H1 (cell line): ENCODE measurements at regions not wholly inside any gene's neighbourhood (a gene's known extent, or its start where the extent isn't known, plus 50 kb on each side); places are given as distances from the start of the nearest gene placed in this dataset.

ENCODE experiments used
- CTCF ChIA-PET: fragments of 300-600 bp; sonication (Branson Sonifier 250); formaldehyde crosslinking; loops from one replicate; lab custom pipeline; 2021; ENCODE audit not compliant: partially characterized antibody; lab: Charles Lee
- POLR2A ChIA-PET: fragments of 300-600 bp; sonication (Branson Sonifier 250); formaldehyde crosslinking; loops from one replicate; lab custom pipeline; 2021; ENCODE audit warnings: inconsistent platforms; ENCODE audit not compliant: partially characterized antibody; lab: Charles Lee
- DNase-seq, 2 experiments: peaks; one replicate each; pipeline versions ENCODE4 v3.0.0 to v3.0.0-alpha.2; 2010 to 2022; ENCODE audit warnings: low spot score in 2 of 2, low read depth in 1 of 2, mixed read lengths in 1 of 2
- FAIRE-seq: peaks from 2 replicates; lab custom pipeline; 2011; peaks lifted over from hg19 to GRCh38; lab: Jason Lieb, UNC
- H2AFZ ChIP-seq: 2 replicates; pipeline ENCODE4 v1.8.1; 2012; ENCODE audit warnings: low read length, inconsistent platforms
- H2AK5ac ChIP-seq: 2 replicates; pipeline ENCODE4 v1.6.1; 2013; ENCODE audit warnings: low read depth, low read length
- H2BK120ac ChIP-seq: replicated peaks from 2 replicates; pipeline ENCODE3; 2013; ENCODE audit warnings: low read depth, low read length, inconsistent platforms
- H2BK12ac ChIP-seq: 2 replicates; pipeline ENCODE4 v1.6.1; 2013; ENCODE audit warnings: low read depth, low read length
- H2BK15ac ChIP-seq: 2 replicates; pipeline ENCODE4 v1.6.1; 2013; ENCODE audit warnings: low read length
- H2BK20ac ChIP-seq: 2 replicates; pipeline ENCODE4 v1.6.1; 2013; ENCODE audit warnings: low read length
- H2BK5ac ChIP-seq: 2 replicates; pipeline ENCODE4 v1.6.1; 2013; ENCODE audit warnings: low read depth, low read length
- H3K14ac ChIP-seq: 2 replicates; pipeline ENCODE4 v1.6.1; 2013; ENCODE audit warnings: inconsistent platforms; ENCODE audit not compliant: insufficient read length
- H3K18ac ChIP-seq: 2 replicates; pipeline ENCODE4 v1.6.1; 2013; ENCODE audit warnings: low read length; ENCODE audit errors: extremely low read depth
- H3K23ac ChIP-seq: 2 replicates; pipeline ENCODE4 v1.6.1; 2013; ENCODE audit warnings: inconsistent platforms; ENCODE audit not compliant: insufficient read length
- H3K23me2 ChIP-seq: 2 replicates; pipeline ENCODE4 v1.6.1; 2013; ENCODE audit warnings: low read depth, low read length
- H3K27ac ChIP-seq: 2 replicates; pipeline ENCODE4 v1.6.1; 2011; ENCODE audit warnings: low read depth, low read length, inconsistent platforms
- H3K27me3 ChIP-seq, 4 experiments: replicated peaks in 1 of 4; 1 replicate in 1 of 4; 2 replicates in 3 of 4; pipeline versions ENCODE4 v1.6.1 to v1.8.1; 2011 to 2013; ENCODE audit warnings: low read length in 3 of 4, mild to moderate bottlenecking in 3 of 4, inconsistent platforms in 2 of 4, mixed read lengths in 2 of 4, moderate library complexity in 1 of 4; ENCODE audit not compliant: control insufficient read depth in 3 of 4, insufficient read depth in 3 of 4; ENCODE audit errors: extremely low read depth in 1 of 4
- H3K36me3 ChIP-seq, 4 experiments: 2 replicates each; pipeline versions ENCODE4 v1.6.1 to v1.8.1; 2011 to 2013; ENCODE audit warnings: mild to moderate bottlenecking in 4 of 4, low read length in 3 of 4, moderate library complexity in 2 of 4, control low read depth in 1 of 4, inconsistent platforms in 1 of 4; ENCODE audit not compliant: insufficient read depth in 4 of 4, control insufficient read depth in 2 of 4
- H3K4ac ChIP-seq: replicated peaks from 2 replicates; pipeline ENCODE3; 2013; ENCODE audit warnings: low read length, low read depth, mixed read lengths, inconsistent platforms; ENCODE audit not compliant: insufficient read length
- H3K4me1 ChIP-seq, 4 experiments: replicated peaks in 1 of 4; 1 replicate in 1 of 4; 2 replicates in 3 of 4; pipeline versions ENCODE4 v1.6.1 to v1.8.1; 2011 to 2013; ENCODE audit warnings: low read length in 3 of 4, inconsistent platforms in 2 of 4, mixed read lengths in 1 of 4; ENCODE audit not compliant: insufficient read depth in 4 of 4, control insufficient read depth in 3 of 4
- H3K4me2 ChIP-seq, 2 experiments: 2 replicates each; pipeline versions ENCODE4 v1.6.1 to v1.8.1; 2011 to 2013; ENCODE audit warnings: low read depth in 2 of 2, low read length in 2 of 2, control low read depth in 1 of 2, inconsistent platforms in 1 of 2, mild to moderate bottlenecking in 1 of 2; ENCODE audit not compliant: insufficient read depth in 1 of 2
- H3K4me3 ChIP-seq, 4 experiments: fragments of 200-600, 300-600 bp in 1 of 4; sonication (generic), shearing (Covaris generic), sonication (Bioruptor Twin) in 1 of 4; 2 replicates each; pipeline versions ENCODE4 v1.5.1 to v1.8.1; 2011 to 2016; ENCODE audit warnings: low read length in 4 of 4, low read depth in 3 of 4, control low read depth in 2 of 4, inconsistent platforms in 2 of 4, mild to moderate bottlenecking in 2 of 4, mixed read lengths in 1 of 4, moderate library complexity in 1 of 4; ENCODE audit not compliant: insufficient read depth in 2 of 4; ENCODE audit errors: extremely low read depth in 1 of 4
- H3K56ac ChIP-seq: replicated peaks from 2 replicates; pipeline ENCODE3; 2013; ENCODE audit warnings: low read depth, mild to moderate bottlenecking, mixed read lengths, low read length, inconsistent platforms; ENCODE audit not compliant: insufficient read length
- H3K79me1 ChIP-seq: 2 replicates; pipeline ENCODE4 v1.6.1; 2013; ENCODE audit warnings: low read depth, low read length, control low read depth
- H3K79me2 ChIP-seq, 2 experiments: 2 replicates each; pipeline versions ENCODE4 v1.6.1 to v1.8.1; 2012 to 2013; ENCODE audit warnings: low read length in 2 of 2, mild to moderate bottlenecking in 2 of 2, inconsistent platforms in 1 of 2; ENCODE audit not compliant: insufficient read depth in 2 of 2, control insufficient read depth in 1 of 2
- H3K9ac ChIP-seq, 4 experiments: replicated peaks in 1 of 4; 1 replicate in 1 of 4; 2 replicates in 3 of 4; pipeline versions ENCODE4 v1.6.1 to v1.8.1; 2011 to 2013; ENCODE audit warnings: low read depth in 3 of 4, low read length in 3 of 4, control low read depth in 2 of 4, mild to moderate bottlenecking in 2 of 4, moderate library complexity in 2 of 4, inconsistent platforms in 1 of 4; ENCODE audit errors: extremely low read depth in 1 of 4
- H3K9me3 ChIP-seq, 2 experiments: 2 replicates each; pipeline versions ENCODE4 v1.6.1 to v1.8.1; 2012 to 2013; ENCODE audit warnings: mild to moderate bottlenecking in 2 of 2, moderate library complexity in 2 of 2, control low read depth in 1 of 2, inconsistent platforms in 1 of 2, low read depth in 1 of 2, low read length in 1 of 2, mixed read lengths in 1 of 2; ENCODE audit not compliant: insufficient read depth in 2 of 2
- H4K20me1 ChIP-seq, 2 experiments: replicated peaks in 1 of 2; 2 replicates each; pipeline versions ENCODE3 to v1.8.1; 2011 to 2013; ENCODE audit warnings: inconsistent platforms in 2 of 2, low read length in 2 of 2, mild to moderate bottlenecking in 1 of 2; ENCODE audit not compliant: insufficient read depth in 2 of 2, control insufficient read depth in 1 of 2
- H4K5ac ChIP-seq: 2 replicates; pipeline ENCODE4 v1.6.1; 2013; ENCODE audit warnings: low read length, low read depth, mixed read lengths, inconsistent platforms; ENCODE audit not compliant: insufficient read length
- H4K8ac ChIP-seq: 2 replicates; pipeline ENCODE4 v1.8.0; 2013; ENCODE audit warnings: mild to moderate bottlenecking, moderate library complexity, low read length, inconsistent platforms; ENCODE audit not compliant: insufficient read depth; ENCODE audit errors: extremely low read depth
- H4K91ac ChIP-seq: replicated peaks from 2 replicates; pipeline ENCODE3; 2013; ENCODE audit warnings: low read length, mixed read lengths, inconsistent platforms; ENCODE audit not compliant: insufficient read length
- RAD21 ChIP-seq, 2 experiments: IDR thresholded peaks in 1 of 2; conservative IDR thresholded peaks in 1 of 2; 2 replicates each; pipeline ENCODE4 v1.6.1; 2011; ENCODE audit warnings: low read depth in 2 of 2, low read length in 2 of 2, improper control_type of control experiment in 1 of 2, inconsistent platforms in 1 of 2, mild to moderate bottlenecking in 1 of 2, moderate library complexity in 1 of 2
- SUZ12 ChIP-seq: fragments of 200-600 bp; sonication (generic); IDR thresholded peaks from 2 replicates; pipeline ENCODE4 v1.6.1; 2012; ENCODE audit warnings: mild to moderate bottlenecking, inconsistent platforms, low read length, moderate library complexity, mixed read lengths
- WGBS, 2 experiments: shearing (Covaris generic) in 1 of 2; methylation state at CpG; one replicate each; pipeline versions ENCODE4 v1.1.6 to v1.1.7; 2013 to 2015; ENCODE audit warnings: low lambda C conversion rate in 2 of 2, mixed read lengths in 2 of 2, inconsistent platforms in 1 of 2, low coverage in 1 of 2, missing lambda C conversion rate in 1 of 2; ENCODE audit not compliant: insufficient replicate concordance in 2 of 2, insufficient coverage in 1 of 2, insufficient read length in 1 of 2; ENCODE audit errors: extremely low coverage in 1 of 2, missing lambda C conversion rate in 1 of 2; 5-methylcytosine and 5-hydroxymethylcytosine counted together

GRCh38 chr21:17387030-17387617, 125.7 kb upstream of the CXADR start:
- Histone ChIP-seq H3K23me2 (no peaks in the 10 kb centered on the region), H3K23ac (no peak overlapping the region), H3K56ac (no peak overlapping the region), H3K79me2 (no peaks in the 10 kb centered on the region), H2AK5ac (no peak overlapping the region), H3K79me1 (no peaks in the 10 kb centered on the region), H2BK12ac (no peak overlapping the region), H3K9me3 (no peaks in the 10 kb centered on the region), H3K27me3 (no peaks in the 10 kb centered on the region), H2BK15ac (no peak overlapping the region), H4K91ac (no peak overlapping the region), H2BK120ac (no peak overlapping the region), H3K4me1 (peaks cover 0 to 4% (median 1%) of the 10 kb centered on the region in 4 experiments; a peak in 2 of 7 replicates), H4K20me1 (no peaks in the 10 kb centered on the region), H3K27ac (no peak overlapping the region), H2BK5ac (no peak overlapping the region), H3K9ac (no peak overlapping the region), H3K4me2 (no peak overlapping the region; a peak in 1 of 4 replicates), H4K5ac (no peak overlapping the region), H3K4ac (no peak overlapping the region), H2BK20ac (no peak overlapping the region), H3K18ac (no peak overlapping the region; the same call in 1 of the 2 replicates), H3K14ac (no peak overlapping the region), H3K36me3 (no peaks in the 10 kb centered on the region), H2AFZ (peak overlapping the region; percentile 56), H4K8ac (no peak overlapping the region), H3K4me3 (peak overlapping the region in 1 of 4 experiments; percentile 5; a peak in 1 of 8 replicates)
- no peak for DNase-seq
- POLR2A ChIA-PET: interaction anchor here (0.7 to 2.9 kb wide), 4 partner anchors 15 to 198 kb away, joined by 3 to 11 read pairs (median 4); partner anchors contain the start of gene CXADR
- FAIRE-seq: no peak
- WGBS, 2 experiments: 33% methylated on average over 7 of the region's 7 CpGs; no CpG with 5 or more reads in 1 of the 2 experiments
- CTCF ChIA-PET: interaction anchor here (0.6 to 4.6 kb wide), 30 partner anchors 8 to 556 kb away, joined by 3 to 34 read pairs (median 5); partner anchors contain the start of gene CXADR
- TF ChIP-seq RAD21 (IDR thresholded peaks at IDR 0.05 in 1 of 2, conservative IDR thresholded peaks at IDR 0.05 in 1 of 2; ENCODE audit: low read depth in 2 of 2, low read length in 2 of 2): peak; percentile 83 to 86
- TF ChIP-seq SUZ12: no peak
